Astrocyte of the cerebellum (primary cell): ENCODE measurements at regions not wholly inside any gene's neighbourhood (a gene's known extent, or its start where the extent isn't known, plus 50 kb on each side); places are given as distances from the start of the nearest gene placed in this dataset.

Experiments used
- DNase-seq: peaks from one replicate; pipeline ENCODE4 v3.0.0-alpha.2; 2011; ENCODE audit warnings: low read depth
- H3K4me3 ChIP-seq: 2 replicates; pipeline ENCODE4 v1.5.1; 2011; ENCODE audit warnings: mild to moderate bottlenecking, low read depth, low read length, moderate library complexity
- in situ Hi-C: cut with HindIII; loops from 2 replicates; pipeline ENCODE4 v1.10.0; 2017; ENCODE audit warnings: low sequenced_read_pairs
- TF ChIP-seq, protein P1 (sequence below): IDR thresholded peaks from 2 replicates; pipeline ENCODE4 v1.5.1; 2012; ENCODE audit warnings: low read length, low read depth, moderate library complexity, mild to moderate bottlenecking; ENCODE audit errors: missing control alignments

DNA sequence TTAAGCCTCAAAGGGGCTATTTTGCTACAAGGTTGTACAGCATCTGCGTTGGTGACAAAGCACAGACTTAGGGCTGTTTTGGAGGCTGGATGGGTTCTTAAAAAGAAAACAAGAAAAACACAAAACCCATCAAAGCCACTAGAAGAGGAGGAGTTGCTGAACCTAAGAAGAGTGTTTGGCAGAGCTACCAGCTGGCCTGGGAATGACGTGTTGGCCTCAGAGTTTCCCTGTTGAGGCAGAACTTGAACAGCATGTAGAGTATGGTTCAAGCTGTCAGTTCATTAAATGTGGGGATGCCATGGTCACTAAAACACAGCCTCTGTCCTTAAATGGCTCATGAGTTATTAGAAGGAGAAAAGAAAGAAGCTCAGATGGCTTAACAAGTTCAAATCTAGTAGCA lies 162.5 kb downstream of the TTC32 start:
- DNase-seq, result no peak
- in situ Hi-C loops, result no loop called here
- TF ChIP-seq, protein P1, sequence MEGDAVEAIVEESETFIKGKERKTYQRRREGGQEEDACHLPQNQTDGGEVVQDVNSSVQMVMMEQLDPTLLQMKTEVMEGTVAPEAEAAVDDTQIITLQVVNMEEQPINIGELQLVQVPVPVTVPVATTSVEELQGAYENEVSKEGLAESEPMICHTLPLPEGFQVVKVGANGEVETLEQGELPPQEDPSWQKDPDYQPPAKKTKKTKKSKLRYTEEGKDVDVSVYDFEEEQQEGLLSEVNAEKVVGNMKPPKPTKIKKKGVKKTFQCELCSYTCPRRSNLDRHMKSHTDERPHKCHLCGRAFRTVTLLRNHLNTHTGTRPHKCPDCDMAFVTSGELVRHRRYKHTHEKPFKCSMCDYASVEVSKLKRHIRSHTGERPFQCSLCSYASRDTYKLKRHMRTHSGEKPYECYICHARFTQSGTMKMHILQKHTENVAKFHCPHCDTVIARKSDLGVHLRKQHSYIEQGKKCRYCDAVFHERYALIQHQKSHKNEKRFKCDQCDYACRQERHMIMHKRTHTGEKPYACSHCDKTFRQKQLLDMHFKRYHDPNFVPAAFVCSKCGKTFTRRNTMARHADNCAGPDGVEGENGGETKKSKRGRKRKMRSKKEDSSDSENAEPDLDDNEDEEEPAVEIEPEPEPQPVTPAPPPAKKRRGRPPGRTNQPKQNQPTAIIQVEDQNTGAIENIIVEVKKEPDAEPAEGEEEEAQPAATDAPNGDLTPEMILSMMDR, result no peak
- no peak overlapping the region for H3K4me3 ChIP-seq

DNA sequence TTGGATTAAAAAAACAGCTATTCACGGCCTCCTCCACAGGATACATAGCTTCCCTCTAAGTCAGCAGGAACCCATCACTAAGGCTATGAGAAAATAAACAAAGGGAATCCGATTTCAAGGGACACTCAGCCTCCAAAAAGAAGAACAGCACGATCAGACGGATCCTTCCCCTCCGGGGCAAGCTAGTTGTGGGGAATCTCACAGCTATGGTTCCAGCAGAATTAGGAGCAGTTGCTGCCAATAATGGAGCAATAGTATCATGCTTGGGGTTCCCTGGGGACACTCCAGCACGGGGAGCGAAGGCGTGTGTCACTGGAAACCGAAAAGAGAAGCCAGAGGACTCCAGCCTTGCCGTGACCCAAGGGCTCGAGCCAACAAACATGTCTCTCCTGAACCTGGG lies 163.1 kb downstream of the TTC32 start:
- H3K4me3 ChIP-seq, result no peak overlapping the region
- DNase-seq, result no peak
- TF ChIP-seq, protein P1, result no peak
- in situ Hi-C loops, result no loop called here

DNA sequence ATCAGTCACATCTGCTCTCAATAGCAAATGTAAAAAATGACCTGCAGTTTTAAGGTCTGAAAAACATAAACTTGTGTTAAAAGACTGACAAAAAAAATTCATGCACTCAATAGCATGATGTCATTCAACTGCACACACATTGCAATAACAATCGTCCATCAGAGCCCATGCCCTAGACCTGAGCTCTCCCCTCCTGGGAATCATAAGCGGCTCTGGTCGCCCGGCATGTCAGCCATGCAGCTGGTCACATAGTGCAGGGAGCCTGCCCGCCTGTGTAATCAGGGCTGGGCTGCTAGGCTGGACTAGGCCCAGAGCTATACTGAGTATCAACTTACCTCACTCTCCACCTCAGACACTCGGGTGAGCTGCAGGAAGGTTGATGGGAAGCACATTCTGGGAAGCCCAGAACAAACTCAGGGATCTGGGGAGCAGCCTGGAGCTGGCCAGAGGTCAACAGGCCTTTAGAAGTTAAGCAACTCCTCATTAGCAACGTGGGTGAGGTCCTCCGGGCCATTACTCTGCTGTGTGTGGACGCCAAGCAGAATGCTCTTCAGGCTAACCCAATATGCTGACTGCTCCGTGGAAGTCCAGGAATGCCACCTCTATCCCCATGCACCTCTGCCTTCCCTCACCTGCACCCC lies 165.5 kb downstream of the TTC32 start:
- in situ Hi-C loops, result no loop called here
- DNase-seq, result no peak
- no peak overlapping the region for H3K4me3 ChIP-seq
- TF ChIP-seq, protein P1, result no peak

DNA sequence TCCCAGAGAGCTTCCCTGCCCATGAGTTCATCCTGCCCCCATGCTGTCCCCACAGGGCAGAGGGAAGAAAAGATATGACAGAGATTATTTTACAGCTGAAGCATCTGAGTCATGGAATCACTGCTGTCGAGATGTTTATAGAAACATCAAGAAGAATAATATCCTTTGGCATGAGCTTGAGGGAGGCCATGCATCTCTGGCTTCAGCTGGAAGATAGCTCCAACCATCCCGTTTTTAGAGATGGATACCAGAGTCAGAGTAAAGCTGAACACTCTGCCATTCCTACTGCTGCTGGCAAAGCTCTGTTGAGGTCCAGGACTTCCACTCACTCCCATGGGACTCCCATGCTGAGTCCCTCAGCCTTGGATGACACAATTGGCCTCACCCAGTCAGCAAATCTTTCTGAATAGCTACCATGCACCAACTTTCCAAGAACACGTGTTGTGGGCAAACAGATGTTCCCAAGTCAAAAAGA lies 167.8 kb downstream of the TTC32 start:
- no peak for DNase-seq
- TF ChIP-seq, protein P1, result no peak
- in situ Hi-C loops, result no loop called here
- H3K4me3 ChIP-seq, result no peak overlapping the region

DNA sequence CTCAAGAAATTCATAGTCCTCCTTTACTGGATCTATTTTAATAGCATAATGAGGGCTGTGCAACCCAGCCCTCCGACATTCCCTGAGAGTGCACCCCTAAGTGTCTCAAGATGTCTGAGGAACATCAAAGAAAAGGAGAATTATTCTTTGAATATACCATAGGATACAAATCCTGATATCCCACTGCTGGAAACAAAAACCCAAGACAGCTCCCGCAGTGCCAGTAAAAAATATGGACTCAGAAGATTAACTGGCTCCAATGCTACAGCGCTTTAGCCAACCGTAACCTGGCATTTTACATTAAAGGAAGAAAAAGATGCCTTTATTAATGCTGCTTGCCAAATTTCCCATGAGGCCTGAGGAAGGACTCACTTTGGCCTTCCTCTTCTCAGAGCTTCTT lies 168.4 kb downstream of the TTC32 start:
- in situ Hi-C loops, result no loop called here
- TF ChIP-seq, protein P1, result no peak
- H3K4me3 ChIP-seq, result no peak overlapping the region
- no peak for DNase-seq

DNA sequence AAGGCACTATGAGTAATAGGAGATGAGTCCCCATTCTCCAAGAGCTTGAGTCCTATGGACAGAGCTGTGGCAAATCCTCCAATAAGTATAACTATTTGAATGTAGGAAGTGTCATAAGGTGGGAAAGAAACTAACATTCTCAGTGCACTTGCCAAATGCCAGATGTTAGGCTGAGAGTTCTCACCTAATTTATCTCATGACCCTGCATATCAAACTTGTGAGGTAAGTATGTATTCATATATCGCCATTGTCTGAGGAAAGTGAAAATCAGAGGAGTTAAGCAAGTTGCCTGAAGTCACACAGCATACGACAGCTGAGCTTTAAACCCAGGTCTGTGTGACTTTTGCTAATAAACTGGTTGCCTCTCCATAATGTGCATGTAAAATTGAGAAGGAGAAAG lies 169.5 kb downstream of the TTC32 start:
- H3K4me3 ChIP-seq, result no peak overlapping the region
- in situ Hi-C loops, result no loop called here
- no peak for DNase-seq
- TF ChIP-seq, protein P1, result no peak
